RWPE1 (cell line): ENCODE measurements at regions not wholly inside any gene's neighbourhood (a gene's known extent, or its start where the extent isn't known, plus 50 kb on each side); places are given as distances from the start of the nearest gene placed in this dataset.

ENCODE experiments used
- CTCF ChIA-PET: fragments of 350-600 bp; sonication (Branson Sonifier 250); formaldehyde crosslinking; extraction: SDS; loops from one replicate; lab custom pipeline; 2021; lab: Yijun Ruan, JAX
- POLR2A ChIA-PET: fragments of 400-600 bp; formaldehyde crosslinking; extraction: SDS; loops from one replicate; lab custom pipeline; 2020; ENCODE audit warnings: antibody characterized with exemption; ENCODE audit not compliant: low non-redundant PET; lab: Yijun Ruan, JAX
- DNase-seq: peaks from one replicate; pipeline ENCODE4 v3.0.0; 2012; ENCODE audit warnings: low spot score
- H3K27ac ChIP-seq: fragments of 450-650 bp; 2 replicates; pipeline ENCODE4 v1.5.1; 2017
- CTCF ChIP-seq: fragments of 450-650 bp; conservative IDR thresholded peaks from 2 replicates; pipeline ENCODE4 v1.5.1; 2017; ENCODE audit warnings: low read depth, mild to moderate bottlenecking

- no peak for DNase-seq
- ChIA-PET POLR2A (no interaction called here), CTCF (no interaction called here)
- TF ChIP-seq CTCF, result no peak
- H3K27ac ChIP-seq, result no peak overlapping the region
Measured at GRCh38 chr3:127408684-127409420, 121.0 kb upstream of the PRR20G start.

- no peak for TF ChIP-seq CTCF
- DNase-seq, result no peak
- POLR2A ChIA-PET, result no interaction called here
- CTCF ChIA-PET, result interaction anchor here (0.7 kb wide), 1 partner anchor 569 kb away, joined by 3 read pairs; no protein-coding TSS in a partner anchor
- no peak overlapping the region for H3K27ac ChIP-seq
Measured at GRCh38 chr3:127408022-127408683, 120.3 kb upstream of the PRR20G start.

- ChIA-PET CTCF (interaction anchor here (0.6 to 1.5 kb wide), 3 partner anchors 48 to 570 kb away, joined by 3 read pairs; no protein-coding TSS in a partner anchor), POLR2A (no interaction called here)
- H3K27ac ChIP-seq, result no peak overlapping the region
- no peak for DNase-seq
- no peak for TF ChIP-seq CTCF
Measured at GRCh38 chr3:127407026-127407939, 119.4 kb upstream of the PRR20G start.

GRCh38 chr3:127406309-127407025 is 118.6 kb upstream of the PRR20G start:
- ChIA-PET CTCF (interaction anchor here (0.5 to 1.5 kb wide), 7 partner anchors 14 to 1640 kb away, joined by 3 to 10 read pairs (median 3); no protein-coding TSS in a partner anchor), POLR2A (no interaction called here)
- no peak overlapping the region for H3K27ac ChIP-seq
- no peak for TF ChIP-seq CTCF
- DNase-seq, result peak; percentile 52

- H3K27ac ChIP-seq, result no peak overlapping the region
- no peak for TF ChIP-seq CTCF
- DNase-seq, result no peak
- ChIA-PET POLR2A (no interaction called here), CTCF (interaction anchor here (0.5 to 1.5 kb wide), 6 partner anchors 15 to 1639 kb away, joined by 3 to 10 read pairs (median 4); no protein-coding TSS in a partner anchor)
Measured at GRCh38 chr3:127405791-127406190, 117.9 kb upstream of the PRR20G start.
